ENCODE measurements at regions not wholly inside any gene's neighbourhood (a gene's known extent, or its start where the extent isn't known, plus 50 kb on each side); places are given as distances from the start of the nearest gene placed in this dataset.
A peak's percentile ranks its signal among the peaks of the same experiment; 100 is the strongest.
"Not testable (repeated sequence)": the region's sequence is repeated elsewhere in the genome, so short reads cannot be mapped to it uniquely, and the experiment has no call there.

DNA sequence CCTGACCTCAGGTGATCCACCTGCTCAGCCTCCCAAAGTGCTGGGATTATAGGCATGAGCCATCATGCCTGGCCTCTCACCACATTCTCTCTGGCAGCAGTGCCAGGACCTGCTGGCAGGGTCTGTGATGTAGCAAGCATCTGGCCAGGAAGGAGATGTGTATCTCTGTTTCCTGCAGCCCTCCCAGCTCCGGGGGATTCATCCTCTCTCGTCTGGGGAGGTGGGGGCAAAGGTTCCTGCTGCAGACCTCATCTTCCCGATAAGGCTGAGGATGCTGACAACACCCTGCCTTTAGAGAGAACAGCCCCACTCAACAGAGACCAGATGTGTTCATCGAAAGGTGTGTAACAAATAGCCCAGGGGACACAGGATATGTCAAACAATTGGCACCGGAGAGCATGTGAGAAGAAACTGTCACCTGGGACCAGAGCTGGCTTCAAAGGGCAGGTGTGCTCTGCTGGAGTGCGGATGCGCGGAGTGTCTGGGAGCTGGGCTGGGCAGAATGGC, 54.8 kb upstream of the SEC14L1 start:
- DNase-seq (ENCODE audit: low read depth in 1 of 2, low spot score in 1 of 2), result no peak

DNA sequence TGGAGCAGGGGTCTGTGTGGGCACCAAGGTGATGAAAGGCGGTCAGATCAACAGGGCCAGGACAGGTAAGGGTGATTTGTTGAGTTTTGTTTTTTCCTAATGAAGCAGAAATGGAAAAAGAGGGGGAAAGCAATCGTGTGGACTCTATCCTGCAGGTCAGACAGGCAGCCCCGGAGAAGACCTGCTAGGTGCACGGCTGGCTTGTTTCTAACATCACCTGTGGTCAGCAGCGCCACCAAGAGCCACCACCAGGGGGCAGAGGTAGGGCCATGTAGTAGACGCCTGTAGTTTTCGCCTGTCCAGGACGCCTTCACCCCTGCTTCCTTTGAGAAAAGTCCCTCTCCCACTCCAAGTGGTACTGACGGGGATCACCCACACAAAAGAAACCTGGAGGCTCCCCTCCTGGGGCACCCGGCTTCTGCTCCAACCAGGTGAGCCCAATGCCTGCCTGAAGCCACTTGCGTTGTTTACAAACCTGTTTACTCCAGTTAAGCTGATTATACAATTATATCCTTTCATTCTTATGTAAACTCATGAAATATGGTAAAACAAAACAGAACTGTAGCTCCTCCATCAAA, 54.2 kb upstream of the SEC14L1 start:
- DNase-seq (ENCODE audit: low read depth in 1 of 2, low spot score in 1 of 2), result peak; percentile 67 to 69

DNA sequence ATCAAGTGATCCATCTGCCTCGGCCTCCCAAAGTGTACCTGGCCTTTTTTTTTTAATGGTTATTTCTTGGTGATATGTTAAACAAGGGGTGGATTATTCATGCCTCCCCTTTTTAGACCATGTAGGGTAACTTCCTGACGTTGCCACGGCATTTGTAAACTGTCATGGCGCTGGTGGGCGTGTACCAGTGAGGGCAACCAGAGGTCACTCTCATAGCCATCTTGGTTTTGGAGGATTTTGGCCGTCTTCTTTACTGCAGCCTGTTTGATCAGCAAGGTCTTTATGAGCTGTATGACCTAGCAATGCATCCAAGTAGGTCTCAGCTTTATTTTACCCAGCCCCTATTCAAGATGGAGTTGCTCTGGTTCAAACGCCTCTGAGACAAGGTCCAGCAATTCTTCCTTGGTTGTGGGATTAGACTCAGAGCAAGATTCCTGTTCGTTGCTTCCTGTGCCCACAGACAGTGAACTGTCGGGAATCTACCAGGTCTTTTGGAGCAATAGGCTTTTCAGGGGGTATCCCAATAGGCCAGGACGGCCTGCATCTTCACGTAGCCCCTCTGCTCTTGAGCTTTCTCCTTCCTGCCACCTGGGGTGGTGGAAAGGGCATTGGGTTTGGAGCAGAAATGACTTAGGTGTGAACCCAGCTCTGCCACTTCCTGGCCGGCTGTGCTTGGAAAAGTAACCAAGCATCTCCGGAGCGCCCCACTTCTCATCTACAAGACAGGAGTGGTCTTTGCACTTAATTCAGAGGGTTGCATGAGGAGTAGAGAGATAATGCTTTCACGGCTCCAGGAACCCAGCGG, 52.9 kb upstream of the SEC14L1 start:
- no peak for DNase-seq (ENCODE audit: low read depth in 1 of 2, low spot score in 1 of 2)

DNA sequence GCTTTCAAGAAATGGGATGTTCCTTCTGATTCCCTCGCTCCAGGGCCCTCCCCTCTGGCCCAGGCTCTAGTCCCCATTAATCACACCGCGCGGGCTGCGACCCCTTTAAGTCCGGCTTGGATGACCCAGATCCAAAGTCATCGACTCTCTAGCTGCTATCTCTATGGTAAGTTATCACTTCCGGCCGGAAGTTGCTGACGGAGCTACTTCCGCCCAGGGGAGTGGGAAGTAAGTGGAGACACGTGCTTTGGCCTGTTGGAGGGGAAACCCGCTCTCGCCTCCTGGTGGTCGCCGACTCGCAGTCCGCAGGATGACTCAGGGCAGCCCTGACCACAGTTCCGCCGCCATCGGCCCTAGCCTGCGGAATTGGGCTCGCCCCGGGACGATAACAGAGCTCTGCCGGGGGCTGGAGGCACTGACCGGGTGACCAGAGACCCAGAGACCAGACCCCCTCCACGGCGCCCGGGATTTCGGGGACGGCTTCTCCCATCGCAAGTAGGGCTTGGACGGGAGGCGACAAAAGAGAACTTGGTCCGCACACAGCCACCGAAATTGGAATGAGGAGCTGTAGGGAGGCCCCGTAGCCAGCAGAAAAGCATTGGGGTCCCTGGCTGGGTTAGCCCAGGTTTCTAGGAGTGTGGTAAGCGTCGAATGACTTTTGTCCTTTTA, 52.2 kb upstream of the SEC14L1 start:
- DNase-seq (ENCODE audit: low read depth in 1 of 2, low spot score in 1 of 2), result peak; percentile 71 to 90

DNA sequence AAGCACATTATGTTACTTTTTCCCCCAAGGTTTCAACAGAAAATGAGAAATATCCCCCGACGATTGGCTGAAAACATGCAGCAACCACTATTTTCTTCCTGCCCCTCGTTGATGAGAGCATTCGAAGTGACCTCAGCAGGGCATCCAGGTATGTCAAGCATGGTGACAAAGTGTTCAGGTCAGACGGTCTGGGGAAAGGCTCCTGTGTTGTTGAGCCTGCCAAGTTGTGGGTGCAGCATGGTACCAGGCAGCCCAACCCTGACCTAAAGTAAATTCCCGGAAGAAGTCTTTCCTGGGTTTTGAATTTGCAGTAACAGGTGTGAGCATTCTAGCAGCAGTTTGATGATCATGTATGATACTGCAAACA, 51.7 kb upstream of the SEC14L1 start:
- DNase-seq (ENCODE audit: low read depth in 1 of 2, low spot score in 1 of 2), result no peak

DNA sequence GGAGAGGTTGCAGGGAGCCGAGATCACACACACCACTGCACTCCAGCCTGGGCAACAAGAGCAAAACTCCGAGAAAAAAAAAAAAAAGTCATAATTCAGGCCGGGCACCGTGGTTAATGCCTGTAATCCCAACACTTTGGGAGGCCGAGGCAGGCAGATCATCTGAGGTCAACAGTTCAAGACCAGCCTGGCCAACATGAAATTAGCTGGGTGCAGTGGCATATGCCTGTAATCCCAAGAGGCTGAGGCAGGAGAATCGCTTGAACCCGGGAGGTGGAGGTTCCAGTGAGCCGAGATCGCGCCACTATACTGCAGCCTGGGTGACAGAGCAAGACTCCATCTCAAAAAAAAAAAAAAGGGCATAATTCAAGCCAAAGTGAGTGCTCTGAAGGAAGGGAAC, 50.8 kb upstream of the SEC14L1 start:
- DNase-seq (ENCODE audit: low read depth in 1 of 2, low spot score in 1 of 2), result not testable (repeated sequence)

DNA sequence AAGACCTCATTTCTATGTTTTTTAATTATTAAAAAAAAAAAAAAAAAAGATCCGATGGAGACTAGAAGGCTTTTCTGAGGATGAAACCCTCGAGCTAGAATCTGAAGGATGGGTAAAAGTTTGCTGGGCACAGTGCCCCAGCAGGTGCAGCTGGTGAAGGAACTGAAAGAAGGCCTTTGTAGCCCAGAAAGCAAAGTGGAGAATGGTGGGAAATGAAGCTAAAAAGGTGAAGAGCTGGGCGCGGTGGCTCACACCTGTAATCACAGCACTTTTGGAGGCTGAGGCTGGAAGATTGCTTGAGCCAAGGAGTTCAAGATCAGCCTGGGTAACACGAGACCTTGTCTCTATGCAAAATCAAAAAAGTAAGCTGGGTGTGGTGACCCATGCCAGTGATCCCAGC, 50.3 kb upstream of the SEC14L1 start:
- no peak for DNase-seq (ENCODE audit: low read depth in 1 of 2, low spot score in 1 of 2)

Measured in activated CD4-positive, alpha-beta T cell treated with anti-CD3 and anti-CD28 coated beads, Interleukin-2, amount 50 U/mL, for 24 hours (primary cell).